GM18508 (cell line): ENCODE measurements at regions not wholly inside any gene's neighbourhood (a gene's known extent, or its start where the extent isn't known, plus 50 kb on each side); places are given as distances from the start of the nearest gene placed in this dataset.

Experiments
- ATAC-seq: cut with Tn5 transposase; IDR thresholded peaks from one replicate; pipeline ENCODE4 v1.9.1; 2021; ENCODE audit warnings: moderate number of reproducible peaks; ENCODE audit not compliant: insufficient read depth, unreplicated experiment

DNA sequence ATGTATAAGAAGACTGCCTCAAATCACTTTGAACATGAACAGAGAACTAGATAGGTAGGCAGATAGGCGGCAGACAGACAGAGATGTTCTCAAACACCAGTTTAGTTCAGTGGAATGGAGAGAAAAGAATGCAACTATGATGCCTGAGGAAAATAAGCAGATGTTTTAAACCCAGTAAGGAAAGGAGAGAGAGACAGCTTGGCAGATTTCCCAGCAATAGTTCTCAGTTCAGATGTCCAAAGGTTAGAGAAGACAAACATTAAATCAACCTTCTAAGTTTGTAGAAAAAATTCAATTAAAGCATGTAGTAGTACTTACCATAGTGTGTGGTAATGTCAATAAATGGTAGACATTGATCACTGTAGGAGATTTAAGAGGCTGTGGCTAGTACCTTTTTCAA, 209.6 kb upstream of the PFN2 start:
- ATAC-seq: no peak

DNA sequence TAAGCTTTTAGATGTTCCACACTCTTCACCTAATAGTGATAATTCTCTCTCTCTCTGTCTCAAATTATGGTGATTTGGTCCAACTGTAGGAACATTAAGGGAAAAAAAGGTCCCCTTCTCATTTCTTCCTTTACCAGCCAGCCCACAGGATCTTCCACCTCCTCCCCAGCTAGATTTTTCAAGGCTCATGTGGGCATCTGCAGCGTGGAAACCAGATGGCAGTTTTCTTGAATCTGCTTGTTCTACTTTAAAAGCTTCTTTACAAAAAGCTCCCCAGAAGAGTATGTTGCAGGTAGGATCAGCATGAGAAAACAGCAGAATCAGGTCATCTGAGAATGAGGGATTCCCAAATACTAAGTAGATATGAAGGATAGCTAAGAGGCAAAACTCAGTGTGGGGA, 208.6 kb upstream of the PFN2 start:
- no peak for ATAC-seq

DNA sequence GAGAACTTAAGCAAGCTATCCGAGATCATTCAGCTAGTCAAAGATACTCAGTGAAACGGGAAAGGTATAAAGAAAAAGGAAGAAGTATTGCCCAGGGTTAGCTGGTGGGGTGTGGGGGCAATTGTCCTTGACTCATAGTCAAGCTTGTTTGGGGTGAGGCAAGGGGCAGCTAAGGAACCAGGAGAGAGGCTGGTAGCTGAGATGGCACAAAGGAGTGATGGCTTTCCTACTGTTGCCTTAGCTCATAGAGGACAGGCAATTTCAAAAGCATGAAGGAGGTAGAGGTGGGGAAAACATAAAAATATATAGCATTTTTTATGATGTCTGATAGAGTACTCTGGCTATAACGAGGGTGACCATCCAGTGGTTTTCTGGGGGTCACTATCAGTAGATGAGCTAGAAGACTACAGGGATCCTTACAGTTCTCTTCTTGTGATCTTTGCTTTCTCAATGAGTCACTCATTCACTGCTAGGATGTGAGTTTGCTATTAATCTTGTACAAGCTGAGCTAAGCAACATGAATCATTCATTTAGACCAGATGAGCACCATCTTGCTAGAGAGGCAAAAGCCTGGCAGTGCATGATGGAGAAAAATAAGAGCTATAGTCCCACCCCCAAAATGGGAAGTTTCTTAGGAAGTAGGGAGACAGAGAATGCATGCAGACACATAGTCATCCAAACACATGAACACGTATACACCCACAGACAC, 207.1 kb upstream of the PFN2 start:
- no peak for ATAC-seq

DNA sequence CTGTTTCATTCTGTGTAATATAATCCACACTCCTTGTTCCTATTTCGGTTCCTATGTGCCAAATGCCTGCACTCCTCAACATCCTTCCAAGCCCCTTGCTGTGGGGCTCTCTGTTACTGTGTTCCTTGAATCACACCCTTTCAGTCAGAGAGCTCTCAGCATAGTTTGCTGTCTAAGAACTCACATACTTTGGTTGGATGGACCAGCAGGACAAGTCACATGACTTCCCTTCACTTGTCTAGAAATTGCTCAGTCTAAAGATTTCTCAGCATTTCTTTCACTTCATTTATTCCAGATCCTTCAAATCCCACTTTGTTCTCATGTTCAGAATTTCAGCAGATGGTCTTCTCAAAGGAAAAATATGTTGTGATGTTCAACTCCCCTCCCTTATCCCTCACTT, 203.5 kb upstream of the PFN2 start:
- no peak for ATAC-seq

DNA sequence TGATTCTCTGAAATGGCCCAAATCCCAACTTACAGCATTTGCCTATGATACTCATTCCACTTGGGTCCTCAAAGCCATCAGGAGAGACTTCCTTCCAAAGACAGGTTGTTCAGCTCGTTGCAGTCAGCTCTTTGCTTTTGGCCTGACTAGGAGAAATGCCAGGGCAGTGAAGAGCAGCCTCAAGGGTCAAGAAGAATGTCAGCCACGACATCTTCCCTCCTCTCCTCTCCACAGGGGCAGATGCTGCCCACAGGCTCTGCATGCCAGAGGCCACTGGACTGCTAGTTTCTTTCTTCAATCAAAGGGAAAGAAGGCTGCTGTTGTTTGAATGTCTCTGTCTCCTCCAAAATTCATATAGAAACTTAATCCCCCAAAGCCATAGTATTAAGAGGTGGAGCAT, 201.7 kb upstream of the PFN2 start:
- ATAC-seq: no peak

DNA sequence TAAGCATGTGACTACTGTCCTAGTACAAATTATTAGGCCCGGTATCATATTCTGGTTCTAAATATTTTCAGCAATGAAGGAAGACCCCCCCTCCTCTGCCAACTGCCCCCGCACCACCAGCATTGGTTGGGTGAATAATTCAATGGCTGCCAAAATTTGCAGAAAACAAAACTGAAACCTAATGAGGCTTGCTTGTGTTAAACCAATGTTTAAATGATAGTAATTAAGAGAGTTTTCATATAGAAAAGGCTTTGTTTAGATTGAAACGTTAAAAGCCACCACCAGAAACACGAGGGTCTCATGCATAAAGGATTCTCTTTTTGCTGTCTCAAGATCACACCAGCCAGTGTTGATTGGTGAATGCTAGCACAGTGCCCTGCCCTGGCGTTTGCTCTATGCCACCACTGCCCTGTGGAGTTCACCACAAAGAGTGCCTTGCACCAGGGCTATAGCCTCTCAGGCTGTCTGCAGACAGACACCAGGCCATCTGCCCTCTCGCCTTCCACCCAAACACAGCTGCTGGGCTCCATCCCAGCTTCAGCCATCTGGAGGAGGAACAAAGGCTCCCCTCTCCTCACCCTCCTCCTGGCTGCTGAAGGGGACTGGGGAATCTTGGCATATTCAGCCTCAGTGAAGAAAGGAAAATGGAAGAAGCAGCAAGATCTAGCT, 200.3 kb upstream of the PFN2 start:
- ATAC-seq: no peak

DNA sequence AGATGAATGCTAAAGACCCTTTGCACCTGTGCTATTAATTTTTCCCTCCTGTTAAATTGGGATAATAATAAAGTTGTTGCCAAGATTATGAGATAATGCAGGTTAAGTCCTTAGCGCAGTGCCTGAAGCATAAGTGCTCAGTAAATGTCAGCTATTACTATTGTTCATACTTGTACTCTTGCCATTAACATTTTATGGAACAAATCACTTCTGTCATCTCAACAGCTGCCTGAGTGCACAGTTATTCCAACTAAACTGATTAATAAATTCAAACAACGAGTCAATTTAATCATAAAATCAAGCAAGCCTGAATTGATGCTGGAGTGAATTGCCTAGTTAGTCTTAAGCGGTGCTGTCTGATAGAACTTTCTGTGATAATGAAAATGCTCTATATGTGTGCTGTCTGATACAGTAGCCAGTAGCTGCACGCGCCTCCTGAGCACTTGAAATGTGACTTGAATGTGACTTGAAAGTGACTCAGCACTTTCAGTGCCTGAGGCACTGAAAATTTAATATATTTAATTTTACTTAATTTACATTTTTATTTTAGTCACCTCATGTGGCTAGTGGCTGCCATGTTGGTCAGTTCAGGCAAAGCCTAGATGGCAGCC, 198.7 kb upstream of the PFN2 start:
- ATAC-seq: no peak

DNA sequence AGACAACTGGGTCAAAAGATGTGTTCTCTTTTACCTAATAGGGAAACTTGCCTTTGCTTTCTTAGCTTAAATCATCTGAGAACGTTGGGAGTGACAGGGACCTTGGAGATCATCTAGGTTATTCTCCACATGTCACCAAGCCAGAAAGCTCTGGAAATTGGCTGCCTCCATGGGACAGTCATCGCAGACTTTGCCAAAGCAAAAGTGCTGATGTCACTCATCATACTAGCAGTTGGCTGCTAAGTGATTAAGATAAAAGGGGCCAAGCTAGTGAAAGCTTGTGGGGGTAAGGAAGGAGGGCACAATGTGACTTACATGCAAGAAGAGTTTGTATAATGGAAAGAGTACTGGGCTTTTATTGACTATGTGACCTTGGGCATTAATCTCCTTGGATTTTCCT, 198.0 kb upstream of the PFN2 start:
- no peak for ATAC-seq

DNA sequence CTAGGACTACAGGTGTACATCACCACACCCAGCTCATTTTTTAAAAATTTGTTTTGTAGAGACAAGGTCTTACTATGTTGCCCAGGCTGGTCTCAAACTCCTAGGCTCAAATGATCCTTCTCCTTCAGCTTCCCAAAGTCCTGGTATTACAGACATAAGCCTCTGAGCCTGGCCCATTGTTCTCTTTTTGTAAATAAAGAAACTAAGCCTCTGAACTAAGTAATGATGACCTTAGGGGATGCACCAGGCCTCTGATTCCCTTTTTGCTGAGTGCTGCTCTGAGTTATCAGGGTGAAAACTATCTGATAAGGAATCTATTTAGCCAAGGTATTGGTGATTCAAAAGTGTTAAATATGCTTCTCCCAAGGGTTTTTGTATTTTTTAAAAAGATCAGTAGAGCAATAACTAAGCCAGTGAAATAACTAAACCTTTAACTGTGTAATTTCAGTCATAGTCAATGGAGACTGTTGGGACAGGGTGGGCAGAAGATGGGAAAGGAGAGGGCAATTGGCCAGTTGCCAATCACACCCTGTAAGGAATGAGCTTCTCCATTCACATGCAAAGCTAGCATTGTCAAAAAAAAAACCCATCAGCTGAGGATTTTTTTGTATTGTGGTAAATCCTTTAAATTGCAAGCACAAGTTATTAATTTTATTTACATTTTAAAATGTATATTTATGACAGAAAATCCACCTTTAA, 194.8 kb upstream of the PFN2 start:
- no peak for ATAC-seq

DNA sequence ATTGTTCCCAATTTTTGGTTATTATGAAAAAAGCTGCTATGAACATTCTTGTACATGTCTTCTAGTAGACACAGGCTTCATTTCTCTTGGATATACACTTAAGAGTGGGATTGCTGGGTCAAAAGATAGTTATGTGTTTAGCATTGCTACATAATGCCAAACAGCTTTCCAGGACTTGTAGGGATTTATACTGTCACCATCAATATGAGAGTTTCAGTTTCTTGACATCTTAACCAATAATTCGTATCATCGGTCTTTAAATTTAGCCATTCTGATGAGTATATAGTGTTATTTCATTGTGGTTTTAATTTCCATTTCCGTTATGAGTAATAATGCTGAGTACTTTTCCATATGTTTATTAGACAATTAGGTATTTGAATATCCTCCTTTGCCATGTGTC, 190.3 kb upstream of the PFN2 start:
- no peak for ATAC-seq

DNA sequence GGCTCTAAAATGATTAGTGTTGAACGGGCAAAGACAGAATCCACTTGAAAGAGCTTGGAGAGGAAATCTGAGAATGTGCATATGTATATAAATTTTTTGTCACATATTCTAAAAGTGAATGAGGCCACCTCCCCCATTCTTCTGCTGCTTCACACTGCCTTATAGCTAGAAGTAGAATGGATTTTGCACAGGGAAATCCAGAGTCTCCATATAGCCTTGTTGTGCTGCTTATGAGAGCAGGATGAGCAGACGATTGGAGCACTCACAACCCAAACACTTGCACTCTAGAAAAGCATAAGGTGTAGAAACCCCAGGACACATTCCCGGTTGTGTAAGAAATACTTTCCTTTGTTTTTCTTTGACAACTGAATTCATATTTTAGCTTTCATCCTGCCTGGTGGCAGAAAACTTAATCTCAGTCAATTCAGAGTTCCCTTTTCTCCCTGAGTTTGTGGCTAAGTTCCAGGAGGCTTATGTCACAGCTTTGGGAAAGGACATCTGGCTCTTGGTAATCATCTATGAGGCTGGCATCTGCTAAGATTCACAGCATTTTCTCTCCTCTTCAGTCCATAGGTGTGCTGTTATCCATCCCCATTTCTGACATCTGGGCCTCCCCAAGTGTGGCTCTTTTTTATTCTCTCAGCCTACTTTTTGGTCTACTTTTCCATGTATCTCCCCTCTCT, 188.4 kb upstream of the PFN2 start:
- no peak for ATAC-seq

DNA sequence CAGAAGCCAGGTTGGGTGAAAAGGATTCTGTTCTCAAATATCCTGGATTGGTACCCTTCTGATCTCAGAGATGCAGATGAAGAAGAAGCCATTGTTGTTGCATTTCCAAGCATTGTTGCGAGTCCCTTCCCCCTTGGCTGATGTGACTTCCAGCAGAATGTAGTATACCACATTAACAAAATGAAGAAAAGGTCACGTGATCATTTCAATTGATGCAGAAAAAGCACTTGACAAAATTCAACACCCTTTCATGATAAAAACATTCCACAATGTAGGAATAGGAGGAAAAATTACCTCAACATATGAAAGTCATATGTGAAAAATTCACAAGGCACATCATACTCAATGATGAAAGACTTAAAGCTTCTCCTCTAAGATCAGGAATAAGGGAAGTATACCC, 181.9 kb upstream of the PFN2 start:
- ATAC-seq: no peak

DNA sequence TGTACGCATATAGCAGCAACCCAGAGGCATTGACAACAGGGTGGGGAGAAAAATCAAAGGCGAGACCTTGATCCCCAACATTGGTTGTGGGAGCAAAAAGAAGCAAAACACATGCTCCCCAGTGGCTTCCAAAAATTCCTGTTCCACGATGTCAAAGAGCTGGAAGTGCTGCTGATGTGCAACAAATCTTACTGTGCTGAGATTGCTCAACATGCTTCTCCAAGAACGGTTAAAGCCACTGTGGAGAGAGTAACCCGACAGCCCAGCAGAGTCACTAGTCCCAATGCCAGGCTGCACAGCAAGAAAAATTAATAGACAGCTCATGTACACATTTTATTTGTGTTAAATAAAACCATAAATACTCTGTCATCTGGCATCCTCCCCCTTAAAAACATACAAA, 179.9 kb upstream of the PFN2 start:
- no peak for ATAC-seq

DNA sequence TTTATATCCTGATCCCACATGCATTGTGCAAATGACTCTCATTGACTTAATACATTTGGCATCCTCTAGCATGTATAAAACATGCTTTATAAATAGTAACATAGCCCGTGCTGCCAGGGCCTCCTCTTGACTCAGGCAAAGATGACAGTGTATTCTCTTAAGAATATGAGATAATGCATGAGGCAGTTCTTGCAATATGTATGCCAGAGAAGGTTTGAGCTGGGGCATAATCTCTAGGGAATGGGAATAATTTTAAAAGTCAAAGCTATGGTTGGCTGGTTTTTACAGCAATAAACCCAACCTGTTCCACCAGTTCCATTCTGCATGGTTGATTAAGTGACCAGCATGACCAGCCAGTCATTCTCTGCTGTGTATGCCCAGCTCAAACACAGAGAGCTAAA, 179.0 kb upstream of the PFN2 start:
- ATAC-seq: no peak

DNA sequence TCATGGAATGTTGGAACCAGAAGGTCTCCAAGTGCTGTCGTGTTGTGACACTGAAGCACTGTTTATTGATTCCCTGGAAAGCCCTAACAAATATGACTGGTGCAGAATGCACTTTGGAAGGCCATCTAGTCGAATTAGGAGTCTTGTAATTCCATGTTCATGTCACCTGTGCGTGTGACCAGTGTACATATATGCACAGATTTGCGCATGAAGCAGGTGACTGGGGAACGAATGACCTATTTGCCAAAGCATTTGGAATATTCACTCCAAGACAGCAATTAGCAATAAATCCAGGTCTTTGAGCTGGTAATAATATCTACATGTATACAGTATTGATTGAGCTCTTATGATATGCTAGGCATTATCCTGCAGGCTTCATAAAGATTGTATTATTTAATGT, 177.5 kb upstream of the PFN2 start:
- ATAC-seq: no peak

DNA sequence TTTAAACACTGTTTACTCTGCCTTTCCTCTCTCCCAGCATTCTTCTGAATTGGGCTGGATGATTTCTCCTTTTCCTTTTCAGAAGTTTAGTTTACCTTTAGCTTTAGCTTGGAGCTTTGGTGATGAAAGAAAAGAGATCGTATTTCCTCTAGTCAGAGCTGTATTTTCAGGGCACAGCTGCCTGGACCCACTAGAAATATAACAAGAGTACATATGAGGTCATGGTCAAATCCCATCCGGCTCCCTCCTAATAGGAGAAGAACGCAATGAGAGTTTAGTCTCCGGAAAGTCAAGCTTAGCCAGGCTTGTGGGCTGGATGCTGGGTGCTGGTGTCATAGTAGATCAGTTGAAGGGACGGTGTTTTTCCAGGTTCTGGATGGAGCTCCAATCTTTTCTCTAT, 177.1 kb upstream of the PFN2 start:
- no peak for ATAC-seq

DNA sequence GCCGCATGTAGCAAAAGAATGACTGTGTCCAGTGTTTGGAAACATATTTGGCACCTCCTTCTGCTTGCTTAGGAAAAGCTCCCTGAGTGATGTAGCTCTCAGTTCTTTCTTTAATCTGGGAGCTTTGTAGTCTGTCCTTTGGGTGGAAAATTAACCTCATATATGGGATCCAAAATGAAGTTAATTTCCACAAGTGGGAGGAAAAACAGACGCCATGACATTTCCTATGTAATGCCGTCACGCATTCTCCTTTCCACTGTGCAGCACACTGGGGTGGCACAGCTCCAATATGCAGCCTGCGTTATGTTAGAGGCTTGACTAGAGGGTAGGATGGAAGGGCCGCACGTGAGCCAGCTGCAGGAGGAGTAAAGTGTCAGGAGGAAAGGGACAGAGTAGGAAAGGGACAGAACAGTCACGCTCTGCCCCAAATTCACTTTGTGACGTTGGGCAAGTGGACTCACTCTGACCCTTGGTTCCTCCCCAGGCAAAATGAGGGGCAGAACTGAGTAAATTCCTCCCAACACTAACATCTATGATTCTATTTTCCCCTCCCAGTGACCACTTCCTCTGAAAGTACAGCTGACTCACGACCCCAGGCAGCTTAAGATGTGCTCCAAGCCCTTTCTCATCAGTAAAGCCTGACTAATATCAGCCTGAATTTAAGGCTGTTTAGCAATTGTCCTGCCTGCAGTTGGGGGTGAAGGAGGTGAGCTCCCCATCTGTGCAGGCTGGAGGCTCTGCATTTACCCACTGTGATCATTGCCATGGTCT, 176.5 kb upstream of the PFN2 start:
- ATAC-seq: no peak

DNA sequence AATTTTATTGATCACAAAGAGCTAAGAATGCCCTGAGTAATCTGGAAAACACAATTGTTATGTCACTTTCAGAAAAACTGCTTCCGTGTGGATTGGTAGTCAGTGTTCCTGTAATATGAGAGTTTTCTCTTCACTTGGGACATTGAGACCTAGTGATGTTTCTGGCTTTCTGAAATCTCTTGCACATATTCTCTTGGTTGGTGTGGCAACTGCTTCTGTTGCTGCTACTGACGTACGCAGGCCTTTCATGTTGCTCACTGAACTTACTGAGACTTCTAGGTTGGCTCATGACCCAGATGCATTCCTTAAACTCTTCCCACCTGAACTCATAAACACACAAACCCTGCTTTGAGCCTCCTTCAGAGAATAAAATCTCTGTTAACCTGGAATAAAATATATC, 175.0 kb upstream of the PFN2 start:
- ATAC-seq: no peak

DNA sequence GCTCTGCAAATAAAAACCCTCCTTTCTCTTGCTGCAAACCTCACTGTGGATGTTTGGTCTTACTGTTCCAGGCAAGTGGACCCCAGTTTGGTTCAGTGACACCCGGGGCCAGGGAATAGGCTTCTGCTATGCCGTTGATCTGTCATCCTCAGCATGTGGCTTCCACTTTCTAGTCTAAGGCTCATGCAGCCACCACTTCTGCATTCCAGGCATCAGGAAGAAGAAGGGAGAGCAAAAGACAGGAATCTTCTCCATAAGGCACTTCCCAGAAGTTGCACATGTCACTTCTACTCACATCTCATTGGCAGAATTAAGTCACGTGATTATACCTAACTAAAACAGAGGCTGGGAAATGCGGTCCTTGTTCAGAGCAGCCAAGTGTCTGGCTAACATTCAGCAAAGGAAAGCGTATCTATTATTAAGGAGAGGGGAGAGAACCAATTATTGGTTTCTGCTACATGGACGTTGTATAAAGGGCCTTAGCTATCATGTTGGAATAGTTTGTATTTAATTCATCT, 173.6 kb upstream of the PFN2 start:
- ATAC-seq: no peak

DNA sequence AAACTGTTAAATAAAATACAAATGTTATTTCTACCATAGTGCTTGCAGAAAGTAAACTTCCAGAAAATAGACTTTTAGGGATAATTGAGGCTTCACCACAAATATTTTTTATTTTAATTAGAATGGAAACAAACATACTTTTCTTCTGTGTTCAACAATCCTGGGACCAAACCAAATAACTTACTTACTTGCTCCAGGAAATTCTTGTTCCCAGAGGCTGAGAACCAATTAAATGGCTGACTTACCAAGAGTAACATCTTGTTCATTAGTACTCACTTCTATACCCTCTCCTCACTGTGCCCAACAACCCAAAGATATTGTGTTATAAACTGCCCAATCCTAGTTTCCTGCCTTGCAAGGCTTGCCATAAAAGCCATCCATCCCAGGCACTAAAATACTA, 172.2 kb upstream of the PFN2 start:
- no peak for ATAC-seq
